ENCODE measurements at regions not wholly inside any gene's neighbourhood (a gene's known extent, or its start where the extent isn't known, plus 50 kb on each side); places are given as distances from the start of the nearest gene placed in this dataset.

- Histone ChIP-seq H3K36me3 (no peaks in the 10 kb centered on the region), H3K4me3 (no peak overlapping the region), H3K27ac (no peak overlapping the region), H3K4me1 (no peaks in the 10 kb centered on the region), H3K27me3 (replicated peaks in 1 of 7) (no peaks in the 10 kb centered on the region), H3K9me3 (no peaks in the 10 kb centered on the region)
- no peak for DNase-seq
- intact Hi-C loops (cut with DNase I; ENCODE audit: low total_unique reads): no loop called here
- TF ChIP-seq, protein P1, sequence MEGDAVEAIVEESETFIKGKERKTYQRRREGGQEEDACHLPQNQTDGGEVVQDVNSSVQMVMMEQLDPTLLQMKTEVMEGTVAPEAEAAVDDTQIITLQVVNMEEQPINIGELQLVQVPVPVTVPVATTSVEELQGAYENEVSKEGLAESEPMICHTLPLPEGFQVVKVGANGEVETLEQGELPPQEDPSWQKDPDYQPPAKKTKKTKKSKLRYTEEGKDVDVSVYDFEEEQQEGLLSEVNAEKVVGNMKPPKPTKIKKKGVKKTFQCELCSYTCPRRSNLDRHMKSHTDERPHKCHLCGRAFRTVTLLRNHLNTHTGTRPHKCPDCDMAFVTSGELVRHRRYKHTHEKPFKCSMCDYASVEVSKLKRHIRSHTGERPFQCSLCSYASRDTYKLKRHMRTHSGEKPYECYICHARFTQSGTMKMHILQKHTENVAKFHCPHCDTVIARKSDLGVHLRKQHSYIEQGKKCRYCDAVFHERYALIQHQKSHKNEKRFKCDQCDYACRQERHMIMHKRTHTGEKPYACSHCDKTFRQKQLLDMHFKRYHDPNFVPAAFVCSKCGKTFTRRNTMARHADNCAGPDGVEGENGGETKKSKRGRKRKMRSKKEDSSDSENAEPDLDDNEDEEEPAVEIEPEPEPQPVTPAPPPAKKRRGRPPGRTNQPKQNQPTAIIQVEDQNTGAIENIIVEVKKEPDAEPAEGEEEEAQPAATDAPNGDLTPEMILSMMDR (IDR thresholded peaks at IDR 0.05 in 8 of 11, conservative IDR thresholded peaks at IDR 0.05 in 3 of 11): no peak
- TF ChIP-seq POLR2A (IDR thresholded peaks at IDR 0.05): no peak
- no peak for TF ChIP-seq POLR2AphosphoS5 (IDR thresholded peaks at IDR 0.05)
- WGBS, 5 donors: 60 to 80% (median 74%) methylated on average over 1 of the region's 1 CpG
Observed at GRCh38 chr4:57205580-57205979, 95.4 kb upstream of the IGFBP7 start.

DNA sequence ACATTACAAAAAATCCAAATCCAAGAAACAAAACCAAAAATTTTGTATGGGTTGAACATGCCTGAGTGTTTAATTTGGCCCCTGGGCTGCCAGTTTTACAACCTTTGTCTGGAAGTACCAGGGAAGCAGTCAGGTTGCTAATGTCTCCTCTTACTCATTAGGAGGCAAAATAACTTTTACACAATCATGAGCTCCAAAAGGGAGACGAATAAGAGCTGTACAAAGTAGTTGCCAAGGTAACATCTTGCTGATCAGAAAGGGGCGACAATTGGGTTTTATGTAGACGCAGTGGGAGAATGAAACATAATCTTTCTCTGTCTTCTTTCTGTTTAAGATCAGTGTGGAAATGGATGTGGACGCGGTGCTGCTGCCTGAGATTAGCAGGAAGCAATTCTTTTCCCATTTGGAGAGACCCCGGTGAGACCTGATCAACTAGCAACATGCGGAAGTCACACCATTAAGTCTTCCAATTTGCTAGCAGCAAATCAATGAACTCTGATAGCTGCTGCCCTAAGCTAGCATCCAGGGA lies 90.7 kb upstream of the IGFBP7 start:
- DNase-seq: no peak
- intact Hi-C loops (cut with DNase I; ENCODE audit: low total_unique reads): no loop called here
- TF ChIP-seq POLR2AphosphoS5 (IDR thresholded peaks at IDR 0.05) (no peak), POLR2A (IDR thresholded peaks at IDR 0.05) (no peak)
- TF ChIP-seq, protein P1 (IDR thresholded peaks at IDR 0.05 in 8 of 11, conservative IDR thresholded peaks at IDR 0.05 in 3 of 11): no peak
- Histone ChIP-seq H3K9me3 (no peaks in the 10 kb centered on the region), H3K36me3 (no peaks in the 10 kb centered on the region), H3K4me1 (no peaks in the 10 kb centered on the region), H3K4me3 (no peak overlapping the region), H3K27ac (no peak overlapping the region), H3K27me3 (replicated peaks in 1 of 7) (peaks cover 0 to 6% (median 0%) of the 10 kb centered on the region in 7 donors)
- WGBS, 5 donors: 60 to 66% (median 65%) methylated on average over 7 of the region's 7 CpGs

DNA sequence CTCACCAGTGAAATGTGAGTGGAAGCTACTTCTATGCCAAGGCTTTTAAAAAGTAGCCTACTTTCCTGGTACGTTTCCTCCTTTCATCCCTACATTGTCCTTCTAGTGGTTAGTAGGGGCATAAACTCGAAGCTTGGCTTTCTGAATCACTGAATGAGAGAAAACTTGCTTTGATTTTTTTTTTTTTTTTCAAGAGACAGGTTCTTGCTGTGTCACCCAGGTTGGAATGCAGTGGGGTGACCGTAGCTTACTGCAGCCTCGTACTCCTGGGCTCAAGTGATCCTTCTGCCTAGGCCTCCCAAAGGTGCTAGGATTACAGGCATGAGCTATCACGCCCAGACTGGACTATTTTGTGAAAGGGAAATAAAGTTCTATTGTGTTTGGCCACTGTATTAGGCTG lies 89.1 kb upstream of the IGFBP7 start:
- peaks cover 0 to 20% (median 0%) of the 10 kb centered on the region in 7 donors for H3K27me3 ChIP-seq (replicated peaks in 1 of 7)
- H3K4me3 ChIP-seq: no peak overlapping the region
- H3K4me1 ChIP-seq: no peaks in the 10 kb centered on the region
- no peak for DNase-seq
- 72 to 81% (median 77%) methylated on average over 5 of the region's 5 CpGs for WGBS, 5 donors
- intact Hi-C loops (cut with DNase I; ENCODE audit: low total_unique reads): no loop called here
- peaks cover 0 to 3% (median 0%) of the 10 kb centered on the region in 8 donors for H3K9me3 ChIP-seq
- no peak for TF ChIP-seq POLR2AphosphoS5 (IDR thresholded peaks at IDR 0.05)
- TF ChIP-seq, protein P1 (IDR thresholded peaks at IDR 0.05 in 8 of 11, conservative IDR thresholded peaks at IDR 0.05 in 3 of 11): no peak
- no peak overlapping the region for H3K27ac ChIP-seq
- H3K36me3 ChIP-seq: no peaks in the 10 kb centered on the region

- intact Hi-C loops (cut with DNase I; ENCODE audit: low total_unique reads): no loop called here
Observed at GRCh38 chr4:57195622-57196021, 85.4 kb upstream of the IGFBP7 start.

More at GRCh38 chr4:57195622-57196021, 85.4 kb upstream of the IGFBP7 start:
- Histone ChIP-seq H3K27me3 (replicated peaks in 1 of 7) (peaks cover 0 to 38% (median 0%) of the 10 kb centered on the region in 7 donors), H3K4me1 (no peaks in the 10 kb centered on the region), H3K4me3 (no peak overlapping the region), H3K36me3 (no peaks in the 10 kb centered on the region), H3K27ac (no peak overlapping the region), H3K9me3 (peaks cover 0 to 3% (median 0%) of the 10 kb centered on the region in 8 donors)
- WGBS, 5 donors: 55 to 81% (median 76%) methylated on average over 30 of the region's 30 CpGs
- TF ChIP-seq, protein P1 (IDR thresholded peaks at IDR 0.05 in 8 of 11, conservative IDR thresholded peaks at IDR 0.05 in 3 of 11): no peak
- TF ChIP-seq POLR2AphosphoS5 (IDR thresholded peaks at IDR 0.05): no peak
- no peak for DNase-seq

All from spleen (tissue), 11 donors.